Astrocyte (in vitro differentiated cells and primary cell): ENCODE measurements at regions not wholly inside any gene's neighbourhood (a gene's known extent, or its start where the extent isn't known, plus 50 kb on each side); places are given as distances from the start of the nearest gene placed in this dataset.

ENCODE experiments used
- DNase-seq: peaks from one replicate; pipeline ENCODE4 v3.0.0-alpha.2; 2010; ENCODE audit warnings: low read depth
- FAIRE-seq: peaks from 2 replicates; lab custom pipeline; 2011; peaks lifted over from hg19 to GRCh38; lab: Jason Lieb, UNC
- H2AFZ ChIP-seq: 2 replicates; pipeline ENCODE4 v1.6.0; 2012; ENCODE audit warnings: low read depth, low read length, inconsistent platforms
- H3K27ac ChIP-seq: 2 replicates; pipeline ENCODE4 v1.5.1; 2011; ENCODE audit warnings: low read depth, low read length, inconsistent platforms
- H3K27me3 ChIP-seq: 2 replicates; pipeline ENCODE4 v1.6.0; 2011; ENCODE audit warnings: low read length, inconsistent platforms; ENCODE audit not compliant: insufficient read depth
- H3K36me3 ChIP-seq: 2 replicates; pipeline ENCODE4 v1.5.1; 2011; ENCODE audit warnings: low read length, inconsistent platforms; ENCODE audit not compliant: insufficient read depth
- H3K4me1 ChIP-seq: 2 replicates; pipeline ENCODE4 v1.5.1; 2011; ENCODE audit warnings: low read length, inconsistent platforms; ENCODE audit not compliant: insufficient read depth
- H3K4me2 ChIP-seq: 2 replicates; pipeline ENCODE4 v1.6.0; 2012; ENCODE audit warnings: low read length, inconsistent platforms
- H3K4me3 ChIP-seq: 2 replicates; pipeline ENCODE4 v1.5.1; 2011; ENCODE audit warnings: low read depth, mild to moderate bottlenecking, low read length, inconsistent platforms; ENCODE audit not compliant: insufficient read depth
- H3K79me2 ChIP-seq: 2 replicates; pipeline ENCODE4 v1.6.0; 2012; ENCODE audit warnings: mild to moderate bottlenecking, low read length, inconsistent platforms; ENCODE audit not compliant: insufficient read depth
- H3K9ac ChIP-seq: 2 replicates; pipeline ENCODE4 v1.6.0; 2012; ENCODE audit warnings: mild to moderate bottlenecking, low read length, inconsistent platforms
- H3K9me3 ChIP-seq: 2 replicates; pipeline ENCODE4 v1.5.1; 2012; ENCODE audit warnings: low read depth, mild to moderate bottlenecking, low read length, inconsistent platforms; ENCODE audit not compliant: insufficient read depth
- H4K20me1 ChIP-seq: 2 replicates; pipeline ENCODE4 v1.6.0; 2012; ENCODE audit warnings: low read length, inconsistent platforms; ENCODE audit not compliant: insufficient read depth
- H3K27ac Mint-ChIP-seq: one replicate; pipeline ENCODE4 v1.8.0; 2021; ENCODE audit warnings: mild to moderate bottlenecking, mixed read lengths; ENCODE audit not compliant: unreplicated experiment
- H3K27me3 Mint-ChIP-seq: one replicate; pipeline ENCODE4 v1.8.0; 2021; ENCODE audit warnings: low read depth, mixed read lengths; ENCODE audit not compliant: unreplicated experiment
- H3K36me3 Mint-ChIP-seq: one replicate; pipeline ENCODE4 v1.8.0; 2021; ENCODE audit warnings: low read depth, mixed read lengths; ENCODE audit not compliant: unreplicated experiment
- H3K4me1 Mint-ChIP-seq: one replicate; pipeline ENCODE4 v1.8.0; 2021; ENCODE audit warnings: low read depth, mixed read lengths; ENCODE audit not compliant: unreplicated experiment
- H3K4me3 Mint-ChIP-seq: one replicate; pipeline ENCODE4 v1.8.0; 2021; ENCODE audit warnings: mild to moderate bottlenecking, moderate library complexity, mixed read lengths; ENCODE audit not compliant: unreplicated experiment
- H3K9me3 Mint-ChIP-seq: one replicate; pipeline ENCODE4 v1.8.0; 2021; ENCODE audit warnings: mild to moderate bottlenecking, mixed read lengths; ENCODE audit not compliant: unreplicated experiment
- CTCF ChIP-seq: IDR thresholded peaks from 2 replicates; pipeline ENCODE4 v1.5.1; 2011; ENCODE audit warnings: low read depth, mild to moderate bottlenecking, inconsistent platforms, low read length, moderate library complexity; ENCODE audit not compliant: insufficient read depth
- EZH2 ChIP-seq: IDR thresholded peaks from 2 replicates; pipeline ENCODE4 v1.6.1; 2012; ENCODE audit warnings: mild to moderate bottlenecking, low read length, inconsistent platforms; ENCODE audit not compliant: insufficient read depth

- Mint-ChIP-seq H3K4me3 (no peak overlapping the region), H3K27ac (peak overlapping the region; percentile 11)
- FAIRE-seq, result no peak
Measured at GRCh38 chr14:42855085-42855484, 1248.4 kb downstream of the LRFN5 start.

GRCh38 chr14:42854061-42854460 is 1247.4 kb downstream of the LRFN5 start:
- no peaks in the 10 kb centered on the region for H3K27me3 ChIP-seq
- no peaks in the 10 kb centered on the region for H3K36me3 Mint-ChIP-seq
- no peaks in the 10 kb centered on the region for H3K36me3 ChIP-seq
- no peaks in the 10 kb centered on the region for H3K27me3 Mint-ChIP-seq
- H3K27ac Mint-ChIP-seq, result no peak overlapping the region
- no peak overlapping the region for H3K27ac ChIP-seq
- no peaks in the 10 kb centered on the region for H4K20me1 ChIP-seq
- H3K4me1 ChIP-seq, result no peaks in the 10 kb centered on the region
- H3K9me3 Mint-ChIP-seq, result no peaks in the 10 kb centered on the region
- H3K4me3 Mint-ChIP-seq, result no peak overlapping the region
- no peak overlapping the region for H2AFZ ChIP-seq
- FAIRE-seq (no peak), DNase-seq (no peak)
- H3K4me1 Mint-ChIP-seq, result peaks cover 5% of the 10 kb centered on the region
- no peak overlapping the region for H3K4me3 ChIP-seq
- H3K79me2 ChIP-seq, result no peaks in the 10 kb centered on the region
- no peaks in the 10 kb centered on the region for H3K9me3 ChIP-seq
- no peak overlapping the region for H3K4me2 ChIP-seq
- TF ChIP-seq EZH2 (no peak), CTCF (no peak)
- H3K9ac ChIP-seq, result no peak overlapping the region

More at GRCh38 chr14:42855085-42855484, 1248.4 kb downstream of the LRFN5 start:
- no peak overlapping the region for H2AFZ ChIP-seq
- Mint-ChIP-seq H3K4me1 (peaks cover 5% of the 10 kb centered on the region), H3K36me3 (no peaks in the 10 kb centered on the region), H3K9me3 (no peaks in the 10 kb centered on the region), H3K27me3 (no peaks in the 10 kb centered on the region)
- H3K9ac ChIP-seq, result no peak overlapping the region
- H3K9me3 ChIP-seq, result no peaks in the 10 kb centered on the region
- H3K27ac ChIP-seq, result no peak overlapping the region
- H3K4me1 ChIP-seq, result no peaks in the 10 kb centered on the region
- TF ChIP-seq CTCF, result no peak
- TF ChIP-seq EZH2, result no peak
- no peak overlapping the region for H3K4me3 ChIP-seq
- no peak overlapping the region for H3K4me2 ChIP-seq
- no peak for DNase-seq
- H4K20me1 ChIP-seq, result no peaks in the 10 kb centered on the region
- no peaks in the 10 kb centered on the region for H3K36me3 ChIP-seq
- H3K27me3 ChIP-seq, result no peaks in the 10 kb centered on the region
- H3K79me2 ChIP-seq, result no peaks in the 10 kb centered on the region

- Histone ChIP-seq H4K20me1 (no peaks in the 10 kb centered on the region), H3K9me3 (no peaks in the 10 kb centered on the region), H3K9ac (no peak overlapping the region), H3K36me3 (no peaks in the 10 kb centered on the region), H2AFZ (no peak overlapping the region), H3K27me3 (no peaks in the 10 kb centered on the region), H3K4me1 (no peaks in the 10 kb centered on the region), H3K27ac (no peak overlapping the region), H3K4me2 (no peak overlapping the region), H3K79me2 (no peaks in the 10 kb centered on the region), H3K4me3 (no peak overlapping the region)
- Mint-ChIP-seq H3K4me3 (no peak overlapping the region), H3K36me3 (no peaks in the 10 kb centered on the region), H3K9me3 (no peaks in the 10 kb centered on the region), H3K27me3 (no peaks in the 10 kb centered on the region), H3K27ac (no peak overlapping the region), H3K4me1 (no peaks in the 10 kb centered on the region)
- TF ChIP-seq EZH2, result no peak
- TF ChIP-seq CTCF, result no peak
- FAIRE-seq (no peak), DNase-seq (no peak)
Measured at GRCh38 chr14:42848652-42849051, 1242.0 kb downstream of the LRFN5 start.
